Effector CD8-positive, alpha-beta T cell (primary cell): ENCODE measurements at regions not wholly inside any gene's neighbourhood (a gene's known extent, or its start where the extent isn't known, plus 50 kb on each side); places are given as distances from the start of the nearest gene placed in this dataset.
"Not testable (repeated sequence)": the region's sequence is repeated elsewhere in the genome, so short reads cannot be mapped to it uniquely, and the experiment has no call there.

ENCODE experiments used
- DNase-seq: peaks from one replicate; lab custom pipeline; 2025; lab: John Stamatoyannopoulos, UW

- DNase-seq, result no peak
Observed at GRCh38 chr5:108588323-108588722, 159.4 kb upstream of the FER start.

- DNase-seq, result no peak
Observed at GRCh38 chr5:108587821-108588220, 159.9 kb upstream of the FER start.

DNA sequence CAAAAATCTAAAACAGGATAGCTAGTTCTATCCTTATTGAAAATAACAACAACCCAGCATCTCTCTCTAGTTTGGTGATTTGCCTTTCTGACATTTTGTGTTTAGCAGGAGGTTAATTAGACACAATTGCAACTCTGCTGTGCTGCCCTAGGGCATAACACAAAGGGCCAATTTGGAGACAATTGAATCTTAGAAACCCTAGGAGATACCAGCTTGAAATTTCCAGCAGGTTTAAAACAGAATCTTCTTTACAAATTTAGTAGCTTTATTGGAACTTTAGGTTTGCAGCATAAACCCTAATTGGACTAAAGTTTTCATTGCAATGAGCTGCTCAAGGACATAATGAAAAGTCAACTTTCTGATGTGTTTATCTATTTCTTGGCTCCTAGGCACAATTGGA, 166.7 kb upstream of the FER start:
- no peak for DNase-seq

GRCh38 chr5:108579236-108579635, 168.5 kb upstream of the FER start:
- no peak for DNase-seq

DNA sequence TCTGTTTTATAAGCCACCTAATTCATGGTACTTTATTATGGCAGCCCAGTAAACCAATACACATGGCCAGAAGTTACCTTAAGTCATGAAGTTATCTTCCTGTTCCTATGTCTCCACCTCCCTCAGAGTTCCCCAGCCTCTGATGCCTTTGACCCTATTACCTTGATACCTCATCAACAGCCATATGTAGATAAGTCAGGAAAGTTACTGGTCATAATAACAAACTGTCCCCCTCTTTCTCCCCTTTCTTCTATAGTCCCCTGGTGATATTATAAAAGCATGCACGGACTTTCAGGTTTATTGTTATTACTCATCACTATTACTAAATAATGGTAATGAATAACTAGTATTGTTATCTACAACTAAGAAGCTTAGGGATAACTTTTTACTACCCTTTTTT, 168.9 kb upstream of the FER start:
- DNase-seq, result no peak

GRCh38 chr5:108567429-108567828, 180.3 kb upstream of the FER start:
- no peak for DNase-seq

DNA sequence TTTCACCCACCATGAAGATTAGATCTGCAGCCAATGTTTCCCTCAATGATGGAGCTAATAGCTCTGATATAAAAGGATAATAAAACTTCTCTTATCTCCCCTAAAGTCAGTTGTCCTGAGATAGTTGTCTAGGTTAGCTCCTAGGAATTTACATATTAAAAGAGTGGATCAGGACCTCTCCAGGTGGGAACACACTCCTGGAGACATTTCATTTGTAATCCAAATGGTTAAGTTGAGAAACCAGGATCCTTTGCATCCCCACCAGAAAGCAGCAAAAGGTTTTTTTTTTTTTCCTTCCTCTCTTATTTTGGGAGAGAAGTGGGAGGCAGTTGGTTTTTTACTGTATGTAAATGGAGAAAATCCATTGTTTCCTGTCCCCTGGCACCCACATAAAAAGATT, 182.5 kb upstream of the FBXL17 start:
- DNase-seq, result no peak

GRCh38 chr5:108562205-108562454, 180.2 kb upstream of the FBXL17 start:
- DNase-seq, result no peak

DNA sequence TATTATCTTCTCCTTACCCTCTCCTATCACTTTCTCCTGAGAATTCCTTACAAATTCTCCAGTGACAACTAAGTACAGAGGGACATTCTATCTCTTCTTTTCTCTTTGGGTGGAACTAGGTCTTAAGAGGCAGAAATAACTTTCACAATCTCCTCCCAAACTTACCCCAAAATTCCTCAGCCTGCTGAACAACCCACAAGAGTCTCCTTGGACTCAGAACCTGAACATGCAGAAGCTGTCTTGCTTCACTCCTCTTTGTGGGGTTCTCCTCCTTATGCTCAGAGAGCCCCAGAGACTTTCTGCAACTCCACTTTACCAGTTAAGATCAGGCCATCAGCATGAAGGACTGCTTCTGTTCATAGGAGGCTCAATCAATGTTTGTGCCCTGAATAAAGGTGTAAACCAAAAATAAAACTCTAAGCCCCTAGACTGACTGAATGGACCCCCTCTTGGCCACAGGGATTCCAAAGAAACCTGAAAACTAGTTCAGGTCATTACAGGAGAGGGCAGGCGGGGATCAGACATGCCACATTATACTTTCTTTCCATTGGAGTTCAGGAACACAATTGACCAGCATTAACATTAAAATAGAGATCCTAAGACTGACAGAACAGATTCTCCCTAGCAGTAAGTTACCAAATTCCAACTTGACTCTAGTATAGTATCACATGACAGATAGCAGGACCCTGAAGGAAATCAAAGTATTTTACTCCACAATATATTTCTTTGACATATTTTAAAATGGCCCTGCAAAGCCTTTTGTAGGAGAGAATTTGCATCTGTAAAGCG, 179.7 kb upstream of the FBXL17 start:
- no peak for DNase-seq

- DNase-seq, result no peak
Observed at GRCh38 chr5:108560581-108560980, 178.7 kb upstream of the FBXL17 start.

GRCh38 chr5:108560166-108560565, 178.3 kb upstream of the FBXL17 start:
- DNase-seq, result no peak

GRCh38 chr5:108558840-108559239, 176.9 kb upstream of the FBXL17 start:
- not testable (repeated sequence) for DNase-seq

- DNase-seq, result not testable (repeated sequence)
Observed at GRCh38 chr5:108558142-108558541, 176.2 kb upstream of the FBXL17 start.

DNA sequence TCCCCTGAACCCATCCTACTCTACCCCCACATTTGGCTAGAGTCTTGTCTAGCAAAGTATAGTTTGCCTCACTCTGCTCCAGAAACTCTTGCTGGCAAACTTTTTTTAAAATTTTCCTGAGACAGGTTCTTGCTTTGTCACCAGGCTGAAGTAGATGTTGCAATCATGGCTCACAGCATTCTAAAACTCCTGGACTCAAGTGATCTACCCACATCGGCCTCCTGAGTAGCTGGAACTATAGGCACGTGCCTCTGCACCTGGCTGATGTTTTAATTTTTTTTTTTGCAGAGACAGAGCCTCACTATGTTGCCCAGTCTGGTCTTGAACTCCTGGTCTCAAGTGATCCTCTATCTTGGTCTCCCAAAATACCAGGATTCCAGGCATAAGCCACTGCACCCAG, 175.8 kb upstream of the FBXL17 start:
- DNase-seq, result no peak

DNA sequence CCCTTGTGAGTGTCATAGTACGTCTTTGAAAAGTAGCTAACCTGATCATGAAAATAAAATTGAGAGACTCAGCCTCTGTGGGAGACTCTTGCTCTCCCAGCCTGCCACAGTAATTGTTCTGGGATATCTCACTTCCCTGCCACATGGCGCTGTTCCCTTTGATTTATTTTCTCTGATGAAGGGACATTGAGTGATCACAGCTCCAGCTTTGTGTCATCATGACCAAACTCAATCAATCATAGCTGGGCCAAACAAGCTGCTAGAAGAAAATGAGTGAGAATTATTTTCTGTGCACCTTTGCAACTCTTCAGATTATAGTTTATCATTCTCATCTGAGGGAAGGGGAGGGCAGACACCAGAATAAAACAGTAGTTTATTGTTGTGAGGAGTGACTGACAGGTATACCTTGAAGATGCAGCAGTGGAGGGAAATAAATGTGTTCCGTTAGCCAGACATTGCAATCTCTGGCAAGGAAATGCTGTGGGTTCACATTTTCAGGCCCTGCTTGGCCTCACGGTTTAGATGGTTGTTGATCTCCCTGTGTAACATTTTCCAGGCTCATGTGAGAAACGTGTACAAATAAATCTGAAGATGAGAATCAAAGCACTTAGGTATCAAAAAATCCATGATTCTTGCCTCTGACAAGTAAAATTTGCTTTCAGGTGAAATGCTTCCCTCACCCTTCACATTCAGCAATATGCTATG, 174.7 kb upstream of the FBXL17 start:
- DNase-seq, result no peak

DNA sequence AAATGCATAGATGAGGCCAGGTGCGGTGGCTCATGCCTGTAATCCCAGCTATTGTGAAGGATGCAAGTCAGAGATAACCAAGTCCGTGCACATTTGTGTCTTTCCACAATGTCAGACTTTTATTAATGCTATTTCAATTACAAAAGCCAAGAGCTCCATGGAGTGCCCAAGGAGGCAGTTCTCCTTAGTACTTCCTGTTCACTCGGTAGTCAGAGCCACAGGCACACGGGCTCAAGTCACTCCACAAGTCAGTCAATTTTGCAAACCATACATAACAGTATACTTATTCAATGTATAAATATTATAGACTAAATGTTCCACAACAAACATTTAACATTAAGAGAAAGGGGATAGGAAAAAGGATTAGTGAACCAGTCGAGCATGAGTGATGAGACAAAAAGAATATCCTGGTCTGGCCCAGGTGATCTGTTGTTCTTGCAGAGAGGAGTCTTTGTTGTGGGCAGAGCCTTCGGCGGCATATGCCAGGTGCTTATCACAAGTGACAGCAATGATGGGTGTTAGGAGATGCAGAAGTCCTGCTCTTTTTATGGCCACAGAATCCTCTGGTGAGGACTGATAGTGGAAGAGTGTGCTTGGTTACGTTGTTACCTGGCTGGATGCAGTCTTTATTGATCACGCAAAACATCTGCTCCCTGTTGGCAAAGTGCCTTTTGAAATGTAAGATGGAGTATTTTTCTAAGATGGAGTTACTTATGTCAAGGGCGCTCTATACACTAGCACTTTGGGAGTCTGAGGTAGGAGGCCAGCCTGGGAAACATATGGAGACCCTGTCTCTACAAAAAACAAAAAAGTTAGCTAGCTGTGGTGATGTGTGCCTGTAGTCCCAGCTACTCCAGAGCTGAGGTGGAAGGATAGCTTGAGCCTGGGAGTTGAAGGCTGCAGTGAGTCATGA, 167.0 kb upstream of the FBXL17 start:
- DNase-seq, result no peak

DNA sequence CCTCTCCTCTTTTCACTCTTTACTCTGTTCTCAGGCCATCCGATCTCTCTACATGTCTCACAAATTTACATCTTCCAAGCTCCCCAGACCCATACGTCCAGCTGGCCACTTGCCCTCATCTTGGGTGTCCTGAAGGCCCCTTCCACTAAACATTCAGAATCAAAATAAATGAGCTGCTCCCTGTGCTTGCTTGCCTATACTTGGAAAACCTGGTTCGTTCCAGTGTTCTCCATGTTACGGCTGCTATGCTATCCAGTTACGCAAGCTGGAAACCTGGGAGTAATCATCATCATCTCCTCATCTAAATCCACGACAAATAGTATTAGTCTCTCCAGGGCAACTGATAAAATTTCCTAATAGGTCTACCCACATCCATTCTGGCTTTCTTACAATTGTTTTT, 165.0 kb upstream of the FBXL17 start:
- DNase-seq, result no peak

DNA sequence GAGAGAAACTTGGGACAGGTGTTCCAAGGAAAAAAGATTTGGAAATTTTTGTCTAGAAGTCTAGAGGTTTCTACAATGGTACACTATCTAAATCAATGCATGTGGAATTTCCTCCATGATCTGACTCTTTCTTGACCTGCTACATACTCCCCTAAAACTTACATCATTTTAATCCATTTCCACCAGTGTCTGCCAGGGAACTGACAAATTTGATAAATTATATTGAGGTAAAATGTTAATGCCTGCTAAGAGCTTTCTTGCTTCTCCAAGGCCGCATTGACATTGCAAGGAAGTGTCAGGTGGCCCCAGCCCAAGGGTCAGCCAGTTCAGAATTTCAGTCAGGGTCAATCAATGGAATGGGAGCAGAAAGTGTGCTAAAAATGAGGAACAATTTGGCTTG, 163.4 kb upstream of the FBXL17 start:
- DNase-seq, result no peak

GRCh38 chr5:108543486-108543885, 161.6 kb upstream of the FBXL17 start:
- DNase-seq, result no peak

GRCh38 chr5:108541836-108542235, 159.9 kb upstream of the FBXL17 start:
- DNase-seq, result no peak

GRCh38 chr5:108536321-108536720, 154.4 kb upstream of the FBXL17 start:
- no peak for DNase-seq

DNA sequence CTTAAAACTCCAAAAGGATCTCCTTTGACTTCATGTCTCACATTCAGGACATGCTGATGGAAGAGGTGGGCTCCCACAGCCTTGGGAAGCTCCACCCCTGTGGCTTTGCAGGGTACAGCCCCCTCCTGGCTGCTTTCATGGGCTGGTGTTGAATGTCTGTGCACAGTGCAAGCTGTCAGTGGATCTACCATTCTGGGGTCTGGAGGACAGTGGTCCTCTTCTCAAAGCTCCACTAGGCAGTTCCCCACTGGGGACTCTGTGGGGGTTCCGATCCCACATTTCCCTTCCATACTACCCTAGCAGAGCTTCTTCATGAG, 150.2 kb upstream of the FBXL17 start:
- DNase-seq, result not testable (repeated sequence)
